ENCODE measurements at regions not wholly inside any gene's neighbourhood (a gene's known extent, or its start where the extent isn't known, plus 50 kb on each side); places are given as distances from the start of the nearest gene placed in this dataset.

DNA sequence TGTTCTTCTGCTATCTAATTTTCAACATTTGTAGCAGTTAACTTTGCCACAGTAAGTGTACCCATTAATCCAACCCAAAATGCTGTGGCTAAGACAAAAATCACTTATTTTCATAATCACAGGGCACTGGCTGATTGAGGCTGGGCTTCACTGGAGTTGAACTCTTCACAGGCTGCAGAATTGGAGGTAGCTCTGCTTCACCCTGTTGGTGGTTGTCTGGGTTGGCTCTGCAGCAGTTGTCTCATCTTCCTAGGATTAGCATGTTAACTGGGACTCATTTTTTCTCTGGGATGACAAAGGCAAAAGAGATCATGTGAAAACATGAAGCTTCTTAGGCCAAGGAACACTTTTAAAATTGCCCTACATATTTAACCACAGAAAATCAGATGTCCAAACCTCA lies 518.9 kb downstream of the TLR4 start:
- no peak for DNase-seq (ENCODE audit: low read depth, low spot score)
- H3K9ac ChIP-seq (ENCODE audit: control insufficient read depth, extremely low read depth, insufficient read depth, low read length) = no peak overlapping the region
- dilution Hi-C loops (cut with MboI; ENCODE audit: extremely low pct_ligation_motif_present, low sequenced_read_pairs) = no loop called here

DNA sequence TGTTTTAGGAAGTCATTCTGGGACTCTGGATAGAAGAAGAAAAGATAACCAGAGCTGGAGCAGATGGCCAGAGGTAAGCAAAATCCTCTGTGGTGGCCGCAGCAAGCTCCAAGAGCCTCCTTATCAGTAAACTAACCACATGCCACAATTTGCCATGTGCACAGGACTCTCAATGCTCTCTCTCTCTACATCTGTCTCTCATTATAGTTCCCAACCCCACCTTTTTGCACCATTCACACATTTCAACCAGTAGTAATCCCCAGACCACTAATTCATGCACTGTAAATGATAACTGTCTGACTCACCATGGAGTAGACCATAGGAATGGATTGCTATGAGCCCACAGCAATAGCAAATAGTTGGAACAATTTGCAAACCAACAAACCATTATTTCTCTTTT lies 526.1 kb downstream of the TLR4 start:
- no peaks in the 10 kb centered on the region for H3K36me3 ChIP-seq (ENCODE audit: control insufficient read depth in 2 of 2, extremely low read depth in 1 of 2, insufficient read depth in 2 of 2, low read length in 2 of 2)
- H3K9me3 ChIP-seq (ENCODE audit: control insufficient read depth, low read depth, low read length) = no peaks in the 10 kb centered on the region
- H4K20me1 ChIP-seq (ENCODE audit: control insufficient read depth, extremely low read depth, insufficient read depth, low read length) = no peaks in the 10 kb centered on the region
- no peak overlapping the region for H3K27ac ChIP-seq (ENCODE audit: control insufficient read depth, insufficient read depth, low read length)
- H3K9me1 ChIP-seq (ENCODE audit: control insufficient read depth, extremely low read depth, insufficient read depth, low read length) = no peaks in the 10 kb centered on the region
- no peaks in the 10 kb centered on the region for H3K79me2 ChIP-seq (ENCODE audit: control insufficient read depth, insufficient read depth, low read length)
- no peaks in the 10 kb centered on the region for H3K4me1 ChIP-seq (ENCODE audit: control insufficient read depth, extremely low read depth, insufficient read depth, low read length)
- H3K9ac ChIP-seq (ENCODE audit: control insufficient read depth, extremely low read depth, insufficient read depth, low read length) = no peak overlapping the region
- FAIRE-seq = no peak
- H3K27me3 ChIP-seq (ENCODE audit: control insufficient read depth, extremely low read depth, insufficient read depth, low read length) = no peaks in the 10 kb centered on the region
- dilution Hi-C loops (cut with MboI; ENCODE audit: extremely low pct_ligation_motif_present, low sequenced_read_pairs) = no loop called here
- DNase-seq (ENCODE audit: low read depth, low spot score) = no peak
- H3K4me2 ChIP-seq (ENCODE audit: control insufficient read depth, extremely low read depth, insufficient read depth, low read depth, low read length) = no peak overlapping the region
- TF ChIP-seq, protein P1, sequence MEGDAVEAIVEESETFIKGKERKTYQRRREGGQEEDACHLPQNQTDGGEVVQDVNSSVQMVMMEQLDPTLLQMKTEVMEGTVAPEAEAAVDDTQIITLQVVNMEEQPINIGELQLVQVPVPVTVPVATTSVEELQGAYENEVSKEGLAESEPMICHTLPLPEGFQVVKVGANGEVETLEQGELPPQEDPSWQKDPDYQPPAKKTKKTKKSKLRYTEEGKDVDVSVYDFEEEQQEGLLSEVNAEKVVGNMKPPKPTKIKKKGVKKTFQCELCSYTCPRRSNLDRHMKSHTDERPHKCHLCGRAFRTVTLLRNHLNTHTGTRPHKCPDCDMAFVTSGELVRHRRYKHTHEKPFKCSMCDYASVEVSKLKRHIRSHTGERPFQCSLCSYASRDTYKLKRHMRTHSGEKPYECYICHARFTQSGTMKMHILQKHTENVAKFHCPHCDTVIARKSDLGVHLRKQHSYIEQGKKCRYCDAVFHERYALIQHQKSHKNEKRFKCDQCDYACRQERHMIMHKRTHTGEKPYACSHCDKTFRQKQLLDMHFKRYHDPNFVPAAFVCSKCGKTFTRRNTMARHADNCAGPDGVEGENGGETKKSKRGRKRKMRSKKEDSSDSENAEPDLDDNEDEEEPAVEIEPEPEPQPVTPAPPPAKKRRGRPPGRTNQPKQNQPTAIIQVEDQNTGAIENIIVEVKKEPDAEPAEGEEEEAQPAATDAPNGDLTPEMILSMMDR (optimal IDR thresholded peaks at IDR 0.05 in 1 of 3, IDR thresholded peaks at IDR 0.05 in 1 of 3, conservative IDR thresholded peaks at IDR 0.05 in 1 of 3; ENCODE audit: extremely low read depth in 1 of 3, insufficient read depth in 2 of 3, low read length in 3 of 3) = no peak
- no peak for TF ChIP-seq EZH2 (IDR thresholded peaks at IDR 0.05; ENCODE audit: low read length)
- H3K4me3 ChIP-seq (ENCODE audit: control insufficient read depth in 2 of 3, extremely low read depth in 1 of 3, insufficient read depth in 2 of 3, low read depth in 1 of 3, low read length in 3 of 3) = no peak overlapping the region
- no peak overlapping the region for H2AFZ ChIP-seq (ENCODE audit: control insufficient read depth, low read length)

More for the DNA sequence above, 518.9 kb downstream of the TLR4 start:
- Histone ChIP-seq H3K36me3 (ENCODE audit: control insufficient read depth in 2 of 2, extremely low read depth in 1 of 2, insufficient read depth in 2 of 2, low read length in 2 of 2) (no peaks in the 10 kb centered on the region), H2AFZ (ENCODE audit: control insufficient read depth, low read length) (no peak overlapping the region), H3K4me1 (ENCODE audit: control insufficient read depth, extremely low read depth, insufficient read depth, low read length) (no peaks in the 10 kb centered on the region), H3K27me3 (ENCODE audit: control insufficient read depth, extremely low read depth, insufficient read depth, low read length) (no peaks in the 10 kb centered on the region), H3K4me2 (ENCODE audit: control insufficient read depth, extremely low read depth, insufficient read depth, low read depth, low read length) (no peak overlapping the region), H3K27ac (ENCODE audit: control insufficient read depth, insufficient read depth, low read length) (no peak overlapping the region), H3K9me1 (ENCODE audit: control insufficient read depth, extremely low read depth, insufficient read depth, low read length) (no peaks in the 10 kb centered on the region), H4K20me1 (ENCODE audit: control insufficient read depth, extremely low read depth, insufficient read depth, low read length) (no peaks in the 10 kb centered on the region), H3K4me3 (ENCODE audit: control insufficient read depth in 2 of 3, extremely low read depth in 1 of 3, insufficient read depth in 2 of 3, low read depth in 1 of 3, low read length in 3 of 3) (no peak overlapping the region), H3K79me2 (ENCODE audit: control insufficient read depth, insufficient read depth, low read length) (no peaks in the 10 kb centered on the region), H3K9me3 (ENCODE audit: control insufficient read depth, low read depth, low read length) (no peaks in the 10 kb centered on the region)
- TF ChIP-seq, protein P1 (optimal IDR thresholded peaks at IDR 0.05 in 1 of 3, IDR thresholded peaks at IDR 0.05 in 1 of 3, conservative IDR thresholded peaks at IDR 0.05 in 1 of 3; ENCODE audit: extremely low read depth in 1 of 3, insufficient read depth in 2 of 3, low read length in 3 of 3) = no peak
- TF ChIP-seq EZH2 (IDR thresholded peaks at IDR 0.05; ENCODE audit: low read length) = no peak
- no peak for FAIRE-seq
